GM19463 (cell line): ENCODE measurements at regions not wholly inside any gene's neighbourhood (a gene's known extent, or its start where the extent isn't known, plus 50 kb on each side); places are given as distances from the start of the nearest gene placed in this dataset.
"Not testable (repeated sequence)": the region's sequence is repeated elsewhere in the genome, so short reads cannot be mapped to it uniquely, and the experiment has no call there.

ENCODE experiments used
- ATAC-seq: cut with Tn5 transposase; IDR thresholded peaks from one replicate; pipeline ENCODE4 v1.9.1; 2021; ENCODE audit warnings: mild to moderate bottlenecking, moderate library complexity; ENCODE audit not compliant: unreplicated experiment

- no peak for ATAC-seq
Measured at GRCh38 chr2:237194906-237195305, 109.2 kb downstream of the COPS8 start.

GRCh38 chr2:237195396-237196120, 109.9 kb downstream of the COPS8 start:
- no peak for ATAC-seq

- ATAC-seq, result no peak
Measured at GRCh38 chr2:237196409-237196808, 110.7 kb downstream of the COPS8 start.

GRCh38 chr2:237196866-237197618, 111.4 kb downstream of the COPS8 start:
- ATAC-seq, result no peak

- no peak for ATAC-seq
Measured at GRCh38 chr2:237198164-237198855, 112.6 kb downstream of the COPS8 start.

GRCh38 chr2:237199082-237199481, 113.4 kb downstream of the COPS8 start:
- ATAC-seq, result no peak

GRCh38 chr2:237199577-237199976, 113.9 kb downstream of the COPS8 start:
- ATAC-seq, result no peak

- no peak for ATAC-seq
Measured at GRCh38 chr2:237200462-237200861, 114.8 kb downstream of the COPS8 start.

GRCh38 chr2:237201461-237202287, 116.0 kb downstream of the COPS8 start:
- ATAC-seq, result peak; percentile 88

GRCh38 chr2:237202288-237203030, 116.8 kb downstream of the COPS8 start:
- ATAC-seq, result no peak

- ATAC-seq, result no peak
Measured at GRCh38 chr2:237205043-237205541, 119.4 kb downstream of the COPS8 start.

GRCh38 chr2:237205561-237205971, 119.9 kb downstream of the COPS8 start:
- ATAC-seq, result no peak

GRCh38 chr2:237207646-237208045, 122.0 kb downstream of the COPS8 start:
- no peak for ATAC-seq

- ATAC-seq, result no peak
Measured at GRCh38 chr2:237208373-237209260, 122.9 kb downstream of the COPS8 start.

GRCh38 chr2:237209885-237210284, 124.2 kb downstream of the COPS8 start:
- no peak for ATAC-seq

- ATAC-seq, result no peak
Measured at GRCh38 chr2:237210297-237210696, 124.6 kb downstream of the COPS8 start.

- ATAC-seq, result no peak
Measured at GRCh38 chr2:237210763-237211162, 125.1 kb downstream of the COPS8 start.

GRCh38 chr2:237212356-237213279, 126.9 kb downstream of the COPS8 start:
- not testable (repeated sequence) for ATAC-seq
